Fibroblast of skin of left quadriceps (primary cell): ENCODE measurements at regions not wholly inside any gene's neighbourhood (a gene's known extent, or its start where the extent isn't known, plus 50 kb on each side); places are given as distances from the start of the nearest gene placed in this dataset.

Experiments
- DNase-seq, 2 experiments: peaks; one replicate each; pipeline ENCODE4 v3.0.0-alpha.2; 2013; ENCODE audit warnings: low read depth in 2 of 2

DNA sequence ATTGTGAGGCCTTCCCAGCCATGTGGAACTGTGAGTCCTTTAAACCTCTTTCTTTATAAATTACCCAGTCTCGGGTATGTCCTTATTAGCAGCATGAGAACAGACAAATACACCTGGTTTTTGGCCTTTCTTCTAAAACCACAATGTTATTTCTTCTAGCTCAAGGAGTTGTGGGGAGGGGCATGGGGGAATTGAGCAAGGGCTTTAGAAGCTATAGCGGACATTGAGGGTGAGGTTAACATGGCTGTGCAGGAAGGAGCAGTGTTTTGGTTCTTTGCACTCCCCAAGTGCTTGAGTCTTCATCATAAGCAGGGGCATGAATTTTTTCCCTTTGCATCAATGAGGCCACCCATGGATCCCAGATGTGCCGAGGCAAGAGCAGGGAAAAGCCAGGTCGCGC is 86.8 kb downstream of the SPRING1 start:
- no peak for DNase-seq

- DNase-seq = no peak
Measured at GRCh38 chr12:116650585-116651087, 87.2 kb downstream of the SPRING1 start.

GRCh38 chr12:116650062-116650461 is 87.8 kb downstream of the SPRING1 start:
- no peak for DNase-seq

DNA sequence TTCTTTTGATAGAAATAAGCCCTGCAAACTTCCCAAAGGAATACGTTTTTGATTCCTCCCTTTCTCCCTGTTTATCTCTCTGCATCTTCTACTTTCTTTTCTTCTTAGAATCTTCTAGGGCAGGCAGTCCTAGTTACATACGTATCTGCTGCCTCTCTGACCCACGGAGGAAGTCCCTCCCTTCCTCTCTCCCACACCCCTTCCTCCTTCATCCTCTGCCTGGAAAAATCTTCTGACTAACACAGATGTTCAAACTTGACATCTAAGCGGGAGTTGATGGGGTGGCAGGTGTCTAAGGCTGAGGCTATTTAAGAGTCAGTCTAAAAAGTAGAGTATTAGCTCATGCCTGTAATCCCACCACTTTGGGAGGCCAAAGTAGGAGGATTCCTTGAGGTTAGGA is 88.6 kb downstream of the MAP1LC3B2 start:
- DNase-seq = no peak

DNA sequence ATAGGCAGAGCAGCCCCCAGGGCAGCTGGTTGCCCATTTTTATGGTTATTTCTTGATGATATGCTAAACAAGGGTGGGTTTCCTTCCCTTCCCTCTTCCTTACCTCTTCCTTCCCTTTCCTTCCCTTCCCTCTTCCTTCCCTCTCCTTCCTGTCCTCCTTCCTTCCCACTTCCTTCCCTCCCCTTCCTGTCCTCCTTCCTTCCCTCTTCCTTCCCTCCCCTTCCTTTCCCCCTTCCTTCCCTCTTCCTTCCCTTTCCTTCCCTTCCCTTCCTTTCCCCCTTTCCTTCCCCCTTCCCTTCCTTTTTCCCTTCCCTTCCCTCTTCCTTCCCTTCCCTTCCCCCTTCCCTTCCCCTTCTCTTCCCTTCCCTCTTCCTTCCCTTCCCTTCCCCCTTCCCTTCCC is 87.7 kb downstream of the MAP1LC3B2 start:
- DNase-seq = no peak

- no peak for DNase-seq
Measured at GRCh38 chr12:116644806-116645205, 85.6 kb downstream of the MAP1LC3B2 start.

- no peak for DNase-seq
Measured at GRCh38 chr12:116642683-116643082, 83.5 kb downstream of the MAP1LC3B2 start.

GRCh38 chr12:116642106-116642505 is 82.9 kb downstream of the MAP1LC3B2 start:
- DNase-seq = no peak

DNA sequence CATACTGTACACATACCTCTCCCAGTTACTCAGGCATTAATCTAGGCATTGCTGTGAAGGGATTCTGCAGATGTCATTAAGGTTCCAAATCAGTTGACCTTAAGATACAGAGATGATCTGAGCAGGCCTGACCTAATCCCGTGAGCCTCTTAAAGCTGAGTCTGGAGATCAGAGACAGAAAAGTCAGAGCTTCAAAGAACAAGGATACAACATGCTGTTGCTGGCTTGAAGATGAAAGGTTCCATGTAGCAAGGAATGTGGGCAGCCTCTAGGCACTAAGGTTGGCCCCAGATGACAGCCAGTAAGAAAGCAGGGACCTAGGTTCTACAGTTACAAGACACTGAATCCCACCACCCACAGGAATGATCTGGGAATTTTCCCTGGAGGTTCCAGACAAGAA is 81.1 kb downstream of the MAP1LC3B2 start:
- DNase-seq = no peak

DNA sequence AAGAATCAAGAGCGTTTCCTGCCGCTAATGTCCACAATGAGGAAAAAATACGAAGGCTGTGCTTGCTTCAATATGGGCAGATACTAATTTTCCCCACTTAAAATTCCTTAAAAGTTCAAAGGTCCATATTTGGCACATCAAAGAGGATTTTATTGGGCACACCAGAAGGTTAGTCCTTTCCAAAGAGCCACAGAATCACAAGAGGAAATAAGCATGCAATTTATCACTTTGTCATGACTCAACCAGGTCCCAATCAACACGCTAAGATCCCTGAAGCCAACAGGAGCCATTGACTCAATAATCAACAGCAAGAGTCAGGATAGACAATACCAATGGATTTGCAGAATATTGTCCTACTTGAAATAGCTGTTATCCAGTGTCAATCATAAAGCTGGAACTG is 80.6 kb downstream of the MAP1LC3B2 start:
- no peak for DNase-seq

DNA sequence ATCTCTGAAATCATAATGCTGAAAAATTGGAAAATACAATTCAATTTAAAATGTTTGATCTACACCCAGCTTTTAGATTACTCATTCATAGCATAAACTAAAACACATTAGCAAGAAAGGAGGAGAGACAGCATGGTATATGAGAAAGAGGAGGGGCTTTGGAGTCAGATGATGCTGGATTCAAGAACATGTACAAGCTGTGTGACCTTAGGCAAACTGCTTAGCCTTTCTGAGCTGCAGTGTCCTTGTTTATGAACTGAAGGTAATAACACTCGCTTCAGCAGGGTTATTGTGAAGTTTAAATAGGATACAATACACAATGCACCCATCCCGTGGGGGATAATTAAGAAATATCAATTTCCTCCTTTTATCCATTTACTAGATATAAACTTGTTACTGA is 79.2 kb downstream of the MAP1LC3B2 start:
- DNase-seq = no peak

- DNase-seq = no peak
Measured at GRCh38 chr12:116637589-116638150, 78.5 kb downstream of the MAP1LC3B2 start.

DNA sequence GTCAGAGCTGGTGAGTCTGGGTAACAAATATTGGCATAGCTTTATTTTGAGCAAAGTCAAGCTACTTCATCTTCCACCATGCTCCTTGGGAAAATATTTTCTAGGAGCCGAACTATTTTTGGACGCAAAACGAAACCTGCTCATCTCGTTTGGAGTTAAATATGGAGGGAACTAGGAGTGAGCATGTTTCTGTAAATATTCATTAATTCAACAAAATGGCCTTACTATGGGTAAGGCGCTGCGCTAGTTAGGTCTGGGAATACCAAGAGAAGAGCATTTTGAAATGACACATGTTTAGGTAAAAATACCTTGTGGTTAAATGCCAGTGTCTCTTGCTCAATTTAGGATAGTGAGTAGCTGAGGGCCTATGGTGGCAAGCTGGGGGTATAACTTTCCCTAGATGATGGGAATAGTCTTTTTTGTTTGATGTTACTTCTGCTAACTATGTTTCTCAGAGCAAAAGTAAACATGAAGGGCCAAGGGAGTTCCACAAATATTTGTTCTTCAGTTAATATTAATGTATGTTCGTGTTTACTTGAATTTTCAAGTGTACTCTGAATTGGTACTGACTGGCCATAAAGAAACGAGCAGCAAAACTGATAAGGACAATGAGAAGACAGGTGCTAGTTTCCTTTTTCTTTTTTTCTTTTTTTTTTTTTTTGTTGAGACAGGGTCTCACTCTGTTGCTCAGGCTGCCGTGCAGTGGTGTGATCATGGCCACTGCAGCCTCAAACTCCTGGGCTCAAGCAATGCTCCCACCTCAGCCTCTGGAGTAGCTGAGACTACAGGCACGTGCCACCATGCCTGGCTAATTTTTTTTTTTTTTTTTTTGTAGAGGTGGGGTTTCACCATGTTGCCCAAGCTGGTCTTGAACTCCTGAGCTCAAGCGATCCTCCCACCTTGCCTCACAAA is 77.7 kb downstream of the MAP1LC3B2 start:
- no peak for DNase-seq

DNA sequence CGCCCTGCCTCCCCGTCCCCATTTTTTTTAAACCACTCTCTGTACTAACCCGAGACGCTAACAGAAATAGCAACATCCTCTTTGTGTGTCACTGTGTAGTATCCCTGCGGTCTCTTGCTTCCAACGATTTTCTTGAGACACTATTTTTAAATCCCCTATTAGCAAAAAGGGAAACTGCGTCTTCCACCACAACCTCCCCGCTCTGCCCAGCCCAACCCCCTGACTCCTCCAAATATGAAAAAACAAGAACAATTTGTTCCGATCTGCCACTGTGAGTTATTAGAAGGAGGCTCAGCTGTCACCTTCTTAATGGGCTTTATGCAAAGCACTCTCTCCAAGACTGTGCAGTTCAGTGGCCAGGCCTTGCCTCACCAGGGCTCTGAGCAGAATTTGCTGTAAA is 76.3 kb downstream of the MAP1LC3B2 start:
- DNase-seq = no peak

- DNase-seq = no peak
Measured at GRCh38 chr12:116633476-116633875, 74.3 kb downstream of the MAP1LC3B2 start.

DNA sequence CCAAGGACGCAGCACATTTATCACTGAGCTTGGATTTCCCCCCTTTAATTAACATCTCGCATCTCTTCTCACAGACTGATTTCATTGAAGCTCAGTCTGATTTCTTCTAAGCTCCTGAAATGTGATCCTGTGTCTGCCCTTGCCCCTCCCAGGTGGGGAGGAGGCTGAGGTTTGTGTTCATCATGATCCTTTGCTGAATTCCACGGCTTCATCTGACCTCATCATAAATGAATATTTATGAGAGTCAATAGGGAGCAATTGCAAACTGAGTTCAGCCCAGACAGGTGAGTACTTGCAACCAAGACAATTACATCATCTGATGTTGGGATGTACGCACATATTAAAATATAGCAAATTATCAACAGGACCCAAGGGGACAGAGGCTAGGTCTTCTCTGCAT is 72.4 kb downstream of the MAP1LC3B2 start:
- DNase-seq = no peak

GRCh38 chr12:116630762-116631161 is 71.6 kb downstream of the MAP1LC3B2 start:
- no peak for DNase-seq

DNA sequence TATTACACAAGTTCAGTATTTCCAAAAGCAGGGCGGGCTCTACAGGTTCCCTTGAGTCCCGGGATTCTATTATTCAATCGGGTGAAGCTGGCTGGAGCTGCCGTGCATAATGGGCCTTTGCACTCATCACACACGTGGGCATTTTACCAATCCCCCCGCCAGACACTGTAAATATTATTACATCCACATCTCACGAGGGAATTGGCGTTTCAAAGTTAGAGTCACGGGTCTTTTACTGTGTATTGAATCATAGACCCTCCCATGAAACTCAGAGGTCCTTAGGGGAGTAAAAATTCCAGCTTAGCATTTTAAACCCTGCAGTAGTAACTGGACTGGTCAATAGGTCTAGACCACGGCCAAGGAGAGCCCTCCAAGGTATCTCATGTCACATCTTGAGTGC is 70.3 kb downstream of the MAP1LC3B2 start:
- DNase-seq = no peak

DNA sequence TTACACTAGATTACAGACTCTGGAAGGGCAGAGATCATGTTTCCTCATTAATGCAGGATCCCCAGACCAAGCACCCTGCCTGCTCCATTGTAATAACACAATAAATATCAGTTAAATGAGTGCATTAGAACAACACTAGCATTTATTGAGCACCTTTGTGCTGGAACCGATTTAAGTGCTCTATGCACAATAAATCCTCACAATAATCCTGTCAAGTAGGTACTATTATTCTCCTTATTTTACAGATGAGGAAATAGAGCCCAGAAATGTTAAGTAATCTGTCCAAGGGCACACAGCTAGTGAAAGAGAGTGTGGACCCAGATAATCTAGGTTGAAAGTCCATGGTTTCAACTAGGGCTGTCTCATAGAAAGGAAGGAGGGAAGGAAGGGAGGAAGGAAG is 69.8 kb downstream of the MAP1LC3B2 start:
- no peak for DNase-seq

DNA sequence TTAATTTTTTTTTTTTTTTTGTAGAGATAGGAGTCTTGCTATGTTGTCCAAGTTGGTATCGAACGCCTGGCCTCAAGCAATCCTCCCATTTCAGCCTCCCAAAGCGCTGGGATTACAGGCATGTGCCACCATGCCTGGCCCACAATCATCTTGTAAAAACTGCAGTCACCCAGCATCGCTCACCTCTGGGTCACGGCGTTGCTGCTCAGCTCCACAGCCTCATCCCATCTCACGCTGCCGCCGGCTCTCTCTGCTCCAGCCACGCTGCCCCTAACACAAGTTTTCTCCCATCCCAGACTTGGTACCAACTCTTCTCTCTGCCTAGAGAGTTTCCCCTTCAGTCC is 69.2 kb downstream of the MAP1LC3B2 start:
- no peak for DNase-seq
